IMR-90 (cell line): ENCODE measurements at regions not wholly inside any gene's neighbourhood (a gene's known extent, or its start where the extent isn't known, plus 50 kb on each side); places are given as distances from the start of the nearest gene placed in this dataset.

Experiments
- ATAC-seq: fragments of 200-7000 bp; cut with Tn5 transposase; 2 replicates; pipeline ENCODE4 v1.9.1; 2020; ENCODE audit warnings: low read depth, mild to moderate bottlenecking, moderate library complexity
- BruUV-seq: library from RNA; stranded (reverse); fragments of 400-500 nt; replicated peaks from 2 replicates; lab custom pipeline; 2021; lab: Mats Ljungman, UMichigan
- CTCF ChIA-PET: fragments of 300-600 bp; formaldehyde crosslinking; extraction: SDS; loops from one replicate; lab custom pipeline; 2021; ENCODE audit warnings: antibody characterized with exemption; lab: Yijun Ruan, JAX
- POLR2A ChIA-PET: fragments of 300-600 bp; sonication (Branson Sonifier 250); formaldehyde crosslinking; loops from one replicate; lab custom pipeline; 2022; ENCODE audit warnings: antibody characterized with exemption; ENCODE audit not compliant: unreplicated experiment; lab: Charles Lee
- DNase-seq: peaks from one replicate; pipeline ENCODE4 v3.0.0; 2013
- H2AFZ ChIP-seq: replicated peaks from 2 replicates; pipeline ENCODE3; 2013; ENCODE audit warnings: low read length, mild to moderate bottlenecking; ENCODE audit not compliant: poor library complexity
- H2AK5ac ChIP-seq: 2 replicates; pipeline ENCODE4 v1.6.1; 2013; ENCODE audit warnings: low read depth, low read length, inconsistent platforms
- H2AK9ac ChIP-seq: replicated peaks from 2 replicates; pipeline ENCODE3; 2013; ENCODE audit warnings: mild to moderate bottlenecking, low read depth, low read length, moderate library complexity; ENCODE audit not compliant: poor library complexity
- H2BK120ac ChIP-seq: 2 replicates; pipeline ENCODE4 v1.6.1; 2013; ENCODE audit warnings: low read depth, low read length, inconsistent platforms
- H2BK15ac ChIP-seq: 3 replicates; pipeline ENCODE4 v1.6.1; 2013; ENCODE audit warnings: low read depth, low read length, inconsistent platforms
- H2BK20ac ChIP-seq: 2 replicates; pipeline ENCODE4 v1.6.1; 2013; ENCODE audit warnings: low read depth, mild to moderate bottlenecking, inconsistent platforms, low read length, moderate library complexity
- H2BK5ac ChIP-seq: 2 replicates; pipeline ENCODE4 v1.6.1; 2013; ENCODE audit warnings: mild to moderate bottlenecking, low read depth, low read length, inconsistent platforms; ENCODE audit not compliant: poor library complexity, severe bottlenecking
- H3K14ac ChIP-seq: replicated peaks from 2 replicates; pipeline ENCODE4 v1.6.1; 2013; ENCODE audit warnings: low read depth, low read length, inconsistent platforms
- H3K18ac ChIP-seq: 2 replicates; pipeline ENCODE4 v1.6.1; 2013; ENCODE audit warnings: low read depth, low read length, control low read depth
- H3K23ac ChIP-seq: 2 replicates; pipeline ENCODE4 v1.6.1; 2013; ENCODE audit warnings: low read depth, low read length, inconsistent platforms
- H3K27ac ChIP-seq: 2 replicates; pipeline ENCODE4 v1.5.1; 2013; ENCODE audit warnings: mild to moderate bottlenecking, control low read depth, low read length; ENCODE audit not compliant: insufficient read depth
- H3K27me3 ChIP-seq: 2 replicates; pipeline ENCODE4 v1.6.1; 2013; ENCODE audit warnings: low read length; ENCODE audit not compliant: control insufficient read depth, insufficient read depth
- H3K36me3 ChIP-seq: 2 replicates; pipeline ENCODE4 v1.6.1; 2013; ENCODE audit warnings: low read length, mixed read lengths; ENCODE audit not compliant: control insufficient read depth, insufficient read depth
- H3K4ac ChIP-seq: 2 replicates; pipeline ENCODE4 v1.6.1; 2013; ENCODE audit warnings: low read depth, low read length, inconsistent platforms
- H3K4me1 ChIP-seq: 2 replicates; pipeline ENCODE4 v1.6.1; 2013; ENCODE audit warnings: low read length, mixed read lengths; ENCODE audit not compliant: control insufficient read depth, insufficient read depth
- H3K4me2 ChIP-seq: 2 replicates; pipeline ENCODE4 v1.6.1; 2013; ENCODE audit warnings: low read depth, mild to moderate bottlenecking, control low read depth, low read length, moderate library complexity
- H3K4me3 ChIP-seq: 2 replicates; pipeline ENCODE4 v1.5.1; 2013; ENCODE audit warnings: low read depth, mild to moderate bottlenecking, control low read depth, low read length, moderate library complexity; ENCODE audit not compliant: insufficient read depth
- H3K56ac ChIP-seq: 2 replicates; pipeline ENCODE4 v1.6.1; 2013; ENCODE audit warnings: low read length, inconsistent platforms; ENCODE audit not compliant: insufficient read depth; ENCODE audit errors: extremely low read depth
- H3K79me1 ChIP-seq, 2 experiments: 2 replicates each; pipeline ENCODE4 v1.6.1; 2013; ENCODE audit warnings: low read length in 2 of 2, inconsistent platforms in 1 of 2, low read depth in 1 of 2
- H3K9ac ChIP-seq: 2 replicates; pipeline ENCODE4 v1.6.1; 2013; ENCODE audit warnings: low read depth, low read length, control low read depth
- H3K9me1 ChIP-seq: 2 replicates; pipeline ENCODE4 v1.6.1; 2013; ENCODE audit warnings: low read length, inconsistent platforms; ENCODE audit not compliant: insufficient read depth
- H3K9me3 ChIP-seq: 2 replicates; pipeline ENCODE4 v1.6.1; 2013; ENCODE audit warnings: low read length; ENCODE audit not compliant: control insufficient read depth, insufficient read depth
- H4K20me1 ChIP-seq: 2 replicates; pipeline ENCODE4 v1.6.1; 2013; ENCODE audit warnings: low read length, inconsistent platforms; ENCODE audit not compliant: insufficient read depth
- H4K5ac ChIP-seq: 2 replicates; pipeline ENCODE4 v1.6.1; 2013; ENCODE audit warnings: mild to moderate bottlenecking, low read depth, low read length, control low read depth
- H4K8ac ChIP-seq, 2 experiments: 2 replicates each; pipeline ENCODE4 v1.6.1; 2013; ENCODE audit warnings: low read depth in 2 of 2, low read length in 2 of 2, control low read depth in 1 of 2, inconsistent platforms in 1 of 2
- H4K91ac ChIP-seq: 2 replicates; pipeline ENCODE4 v1.6.1; 2013; ENCODE audit warnings: low read depth, low read length, inconsistent platforms; ENCODE audit not compliant: insufficient read depth
- BHLHE40 ChIP-seq: fragments of 150-350 bp; IDR thresholded peaks from 2 replicates; pipeline ENCODE4 v1.6.1; 2016; ENCODE audit warnings: mild to moderate bottlenecking, low read depth, low read length
- CHD1 ChIP-seq: IDR thresholded peaks from 2 replicates; pipeline ENCODE4 v1.6.1; 2012; ENCODE audit warnings: low read depth, low read length, improper control_type of control experiment
- CTCF ChIP-seq: conservative IDR thresholded peaks from 2 replicates; pipeline ENCODE4 v1.5.1; 2012; ENCODE audit warnings: mild to moderate bottlenecking, low read depth, low read length, improper control_type of control experiment
- FOS ChIP-seq: fragments of 150-350 bp; IDR thresholded peaks from 2 replicates; pipeline ENCODE4 v1.6.1; 2016; ENCODE audit warnings: low read depth, low read length
- MAFK ChIP-seq: IDR thresholded peaks from 2 replicates; pipeline ENCODE4 v1.6.1; 2012; ENCODE audit warnings: low read depth, low read length, improper control_type of control experiment
- MAZ ChIP-seq: IDR thresholded peaks from 2 replicates; pipeline ENCODE4 v1.6.1; 2012; ENCODE audit warnings: low read depth, mild to moderate bottlenecking, low read length, improper control_type of control experiment, moderate library complexity, borderline replicate concordance
- MXI1 ChIP-seq: IDR thresholded peaks from 2 replicates; pipeline ENCODE4 v1.6.1; 2012; ENCODE audit warnings: low read depth, mild to moderate bottlenecking, low read length, moderate library complexity, borderline replicate concordance
- NFE2L2 ChIP-seq: fragments of 150-350 bp; IDR thresholded peaks from 2 replicates; pipeline ENCODE4 v1.6.1; 2016; ENCODE audit warnings: low read depth, mild to moderate bottlenecking, low read length
- RAD21 ChIP-seq: IDR thresholded peaks from 2 replicates; pipeline ENCODE4 v1.6.1; 2012; ENCODE audit warnings: low read length, improper control_type of control experiment
- RCOR1 ChIP-seq: IDR thresholded peaks from 2 replicates; pipeline ENCODE4 v1.6.1; 2012; ENCODE audit warnings: mild to moderate bottlenecking, low read length, improper control_type of control experiment; ENCODE audit not compliant: insufficient replicate concordance
- RFX5 ChIP-seq: IDR thresholded peaks from 2 replicates; pipeline ENCODE4 v1.8.0; 2012; ENCODE audit warnings: low read depth, mild to moderate bottlenecking, low read length, moderate library complexity
- SMC3 ChIP-seq: fragments of 150-350 bp; IDR thresholded peaks from 2 replicates; pipeline ENCODE4 v1.6.1; 2016; ENCODE audit warnings: low read depth, mild to moderate bottlenecking, antibody characterized with exemption, low read length, moderate library complexity
- USF2 ChIP-seq: fragments of 150-350 bp; IDR thresholded peaks from 2 replicates; pipeline ENCODE4 v1.6.1; 2017; ENCODE audit warnings: mild to moderate bottlenecking, antibody characterized with exemption, low read length, low read depth
- WGBS, 2 experiments: methylation state at CpG; one replicate each; pipeline versions ENCODE4 v1.1.5 to v1.1.7; 2013; ENCODE audit warnings: missing lambda C conversion rate in 2 of 2; ENCODE audit not compliant: insufficient read length in 1 of 2; ENCODE audit errors: extremely low coverage in 2 of 2; 5-methylcytosine and 5-hydroxymethylcytosine counted together
- dilution Hi-C: fragments of 300-500 bp; cut with HindIII; formaldehyde crosslinking; loops from one replicate; pipeline ENCODE4 v1.14.3; 2018; ENCODE audit warnings: low sequenced_read_pairs; ENCODE audit not compliant: unreplicated experiment
- in situ Hi-C: fragments of 300-500 bp; cut with MboI; formaldehyde crosslinking; loops from 3 replicates; pipeline ENCODE4 v1.14.3; 2019; ENCODE audit warnings: low sequenced_read_pairs, inconsistent platforms, mixed read lengths
- intact Hi-C: fragments of 100-400 bp; cut with micrococcal nuclease; formaldehyde crosslinking; loops from 2 replicates; pipeline ENCODE4 v1.10.0; 2022

- CTCF ChIA-PET: no interaction called here
- dilution Hi-C loops: no loop called here
- H3K4me3 ChIP-seq: no peak overlapping the region
Observed at GRCh38 chr3:68007621-68008226, 353.3 kb upstream of the SUCLG2 start.

More at GRCh38 chr3:68007621-68008226, 353.3 kb upstream of the SUCLG2 start:
- H3K23ac ChIP-seq: no peak overlapping the region
- no peak overlapping the region for H2BK20ac ChIP-seq
- 0% methylated on average over 4 of the region's 36 CpGs; no CpG with 5 or more reads in 1 of the 2 experiments for WGBS, 2 experiments
- no peak overlapping the region for H3K56ac ChIP-seq
- no peak overlapping the region for H3K18ac ChIP-seq
- no peaks in the 10 kb centered on the region for H3K4me1 ChIP-seq
- H2AFZ ChIP-seq: peak overlapping the region; percentile 63
- H4K8ac ChIP-seq: no peak overlapping the region
- ATAC-seq (no peak), DNase-seq (no peak)
- no peak overlapping the region for H4K91ac ChIP-seq
- H3K9me3 ChIP-seq: no peaks in the 10 kb centered on the region
- no peak overlapping the region for H3K14ac ChIP-seq
- H2BK5ac ChIP-seq: no peak overlapping the region
- H2AK9ac ChIP-seq: peak overlapping the region; percentile 55
- H3K36me3 ChIP-seq: no peaks in the 10 kb centered on the region
- no TSS peak for BruUV-seq
- no peak overlapping the region for H3K27ac ChIP-seq
- no peak overlapping the region for H2AK5ac ChIP-seq
- H3K4ac ChIP-seq: no peak overlapping the region
- no peak overlapping the region for H2BK15ac ChIP-seq
- H3K9me1 ChIP-seq: no peaks in the 10 kb centered on the region
- in situ Hi-C loops: no loop called here
- H4K20me1 ChIP-seq: no peaks in the 10 kb centered on the region
- no peak overlapping the region for H2BK120ac ChIP-seq
- H3K4me2 ChIP-seq: no peak overlapping the region
- POLR2A ChIA-PET: no interaction called here
- H3K27me3 ChIP-seq: peaks cover 2% of the 10 kb centered on the region; the same call in 1 of the 2 replicates
- no peak overlapping the region for H3K9ac ChIP-seq
- no peaks in the 10 kb centered on the region for H3K79me1 ChIP-seq
- intact Hi-C loops: no loop called here
- no peak overlapping the region for H4K5ac ChIP-seq
- TF ChIP-seq CHD1 (no peak), BHLHE40 (no peak), NFE2L2 (no peak), RAD21 (no peak), FOS (no peak), MAFK (no peak), MXI1 (no peak), RCOR1 (no peak), SMC3 (no peak), USF2 (no peak), RFX5 (no peak), CTCF (no peak), MAZ (no peak)
